Stomach (tissue), 8 donors: ENCODE measurements at regions not wholly inside any gene's neighbourhood (a gene's known extent, or its start where the extent isn't known, plus 50 kb on each side); places are given as distances from the start of the nearest gene placed in this dataset.

ENCODE experiments used
- DNase-seq, 2 donors: peaks; one replicate each; pipeline versions ENCODE4 v3.0.0 to v3.0.0-alpha.2; 2013 to 2019
- H3K27ac ChIP-seq, 5 donors: fragments of 200-600 bp in 4 of 5; sonication (generic) in 4 of 5; one replicate each; pipeline ENCODE4 v1.5.1; 2013 to 2019; ENCODE audit warnings: mild to moderate bottlenecking in 1 of 5, moderate library complexity in 1 of 5
- H3K27me3 ChIP-seq, 3 donors: fragments of 200-600 bp; sonication (generic); one replicate each; pipeline ENCODE4 v1.5.1; 2017 to 2019; ENCODE audit warnings: mixed run types in 1 of 3
- H3K36me3 ChIP-seq, 4 donors: fragments of 200-600 bp; sonication (generic); 1 replicate in 3 of 4; 2 replicates in 1 of 4; pipeline ENCODE4 v1.5.1; 2016 to 2019
- H3K4me1 ChIP-seq, 4 donors: fragments of 200-600 bp; sonication (generic); one replicate each; pipeline ENCODE4 v1.5.1; 2016 to 2019
- H3K4me3 ChIP-seq, 4 donors: fragments of 200-600 bp; sonication (generic) in 3 of 4; one replicate each; pipeline ENCODE4 v1.5.1; 2016 to 2019; ENCODE audit warnings: mild to moderate bottlenecking in 1 of 4
- H3K9me3 ChIP-seq, 4 donors: fragments of 200-600 bp; sonication (generic); one replicate each; pipeline ENCODE4 v1.5.1; 2016 to 2019
- CTCF ChIP-seq, 7 experiments: fragments of 450-650 bp in 4 of 7; fragments of 200-600 bp in 3 of 7; sonication (generic) in 3 of 7; IDR thresholded peaks; one replicate each; pipeline ENCODE4 v1.5.1; 2016 to 2019; ENCODE audit warnings: antibody characterized with exemption in 7 of 7, control low read depth in 2 of 7, mild to moderate bottlenecking in 1 of 7
- EP300 ChIP-seq: sonication (generic); formaldehyde crosslinking; IDR thresholded peaks from one replicate; pipeline ENCODE4 v1.6.1; 2017; ENCODE audit warnings: antibody characterized with exemption
- POLR2A ChIP-seq, 4 donors: fragments of 450-650 bp; IDR thresholded peaks; one replicate each; pipeline ENCODE4 v1.6.1; 2016; ENCODE audit warnings: antibody characterized with exemption in 4 of 4, control low read depth in 2 of 4, mild to moderate bottlenecking in 1 of 4, moderate library complexity in 1 of 4
- POLR2AphosphoS5 ChIP-seq, 3 donors: sonication (generic); formaldehyde crosslinking; IDR thresholded peaks; one replicate each; pipeline ENCODE4 v1.6.1; 2016; ENCODE audit warnings: antibody characterized with exemption in 3 of 3
- WGBS, 5 donors: extraction: QIAGEN DNeasy Blood & Tissue Kit in 3 of 5; methylation state at CpG; one replicate each; pipeline versions ENCODE4 v1.1.5 to v1.1.7; 2013 to 2018; 5-methylcytosine and 5-hydroxymethylcytosine counted together
- intact Hi-C: fragments of 100-400 bp; cut with DNase I; formaldehyde crosslinking; loops from one replicate; pipeline ENCODE4 v1.15.1; 2023; ENCODE audit warnings: low total_unique reads
- donor health status: healthy with polysubstance abuse.
- donor health status: Bipolar disorder and iron deficiency.
- donor health status: healthy.

GRCh38 chrX:30483996-30484395 lies 93.6 kb downstream of the TASL start:
- H3K36me3 ChIP-seq, result no peaks in the 10 kb centered on the region
- no peaks in the 10 kb centered on the region for H3K9me3 ChIP-seq
- no peak overlapping the region for H3K4me3 ChIP-seq
- H3K4me1 ChIP-seq, result no peaks in the 10 kb centered on the region
- no peak for DNase-seq
- WGBS, 5 donors, result 41 to 64% (median 53%) methylated on average over 2 of the region's 2 CpGs
- no peak overlapping the region for H3K27ac ChIP-seq
- H3K27me3 ChIP-seq, result no peaks in the 10 kb centered on the region
- TF ChIP-seq EP300 (no peak), POLR2A (IDR thresholded peaks at IDR 0.05) (no peak), POLR2AphosphoS5 (IDR thresholded peaks at IDR 0.05) (no peak), CTCF (IDR thresholded peaks at IDR 0.05) (no peak)
- intact Hi-C loops, result no loop called here

GRCh38 chrX:30468471-30468870 lies 109.1 kb downstream of the TASL start:
- 46 to 70% (median 52%) methylated on average over 3 of the region's 3 CpGs for WGBS, 5 donors
- no peak for DNase-seq
- Histone ChIP-seq H3K9me3 (no peaks in the 10 kb centered on the region), H3K27ac (no peak overlapping the region), H3K4me3 (no peak overlapping the region), H3K27me3 (no peaks in the 10 kb centered on the region), H3K4me1 (no peaks in the 10 kb centered on the region), H3K36me3 (no peaks in the 10 kb centered on the region)
- intact Hi-C loops, result no loop called here
- TF ChIP-seq POLR2AphosphoS5 (IDR thresholded peaks at IDR 0.05), result no peak
